Mesendoderm (in vitro differentiated cells): ENCODE measurements at regions not wholly inside any gene's neighbourhood (a gene's known extent, or its start where the extent isn't known, plus 50 kb on each side); places are given as distances from the start of the nearest gene placed in this dataset.
A peak's percentile ranks its signal among the peaks of the same experiment; 100 is the strongest.

Source experiments
- DNase-seq: peaks from one replicate; pipeline ENCODE4 v3.0.0; 2013
- H2AK5ac ChIP-seq: 2 replicates; pipeline ENCODE4 v1.6.1; 2013; ENCODE audit warnings: low read length, inconsistent platforms
- H2BK120ac ChIP-seq: 2 replicates; pipeline ENCODE4 v1.6.1; 2013; ENCODE audit warnings: low read depth, mild to moderate bottlenecking, low read length, moderate library complexity, mixed read lengths
- H2BK15ac ChIP-seq: replicated peaks from 2 replicates; pipeline ENCODE4 v1.6.1; 2013; ENCODE audit warnings: low read depth, mild to moderate bottlenecking, moderate library complexity
- H2BK5ac ChIP-seq: 2 replicates; pipeline ENCODE4 v1.6.1; 2013; ENCODE audit warnings: low read length, inconsistent platforms
- H3K18ac ChIP-seq: 2 replicates; pipeline ENCODE4 v1.6.1; 2013; ENCODE audit warnings: mild to moderate bottlenecking, low read length, mixed read lengths
- H3K23ac ChIP-seq: one replicate; pipeline ENCODE4 v1.6.1; 2013; ENCODE audit warnings: low read length
- H3K27ac ChIP-seq: 2 replicates; pipeline ENCODE4 v1.5.1; 2013; ENCODE audit warnings: low read depth, mild to moderate bottlenecking, inconsistent platforms, low read length, moderate library complexity
- H3K27me3 ChIP-seq: 2 replicates; pipeline ENCODE4 v1.6.1; 2013; ENCODE audit warnings: low read length, control low read depth, mild to moderate bottlenecking, inconsistent platforms; ENCODE audit not compliant: insufficient read depth, poor library complexity
- H3K36me3 ChIP-seq: 2 replicates; pipeline ENCODE4 v1.6.1; 2013; ENCODE audit warnings: low read length, inconsistent platforms; ENCODE audit not compliant: control insufficient read depth, insufficient read depth
- H3K4ac ChIP-seq: one replicate; pipeline ENCODE4 v1.6.1; 2013; ENCODE audit warnings: low read depth, mild to moderate bottlenecking, low read length, moderate library complexity
- H3K4me1 ChIP-seq: 2 replicates; pipeline ENCODE4 v1.6.1; 2013; ENCODE audit warnings: low read depth, low read length, inconsistent platforms; ENCODE audit not compliant: control insufficient read depth
- H3K4me2 ChIP-seq: 2 replicates; pipeline ENCODE4 v1.6.1; 2013; ENCODE audit warnings: low read length
- H3K4me3 ChIP-seq: 2 replicates; pipeline ENCODE4 v1.5.1; 2013; ENCODE audit warnings: mild to moderate bottlenecking, low read length
- H3K56ac ChIP-seq: one replicate; pipeline ENCODE4 v1.6.1; 2013; ENCODE audit warnings: low read length
- H3K79me1 ChIP-seq: 2 replicates; pipeline ENCODE4 v1.6.1; 2013; ENCODE audit warnings: low read length, inconsistent platforms
- H3K79me2 ChIP-seq: 2 replicates; pipeline ENCODE4 v1.6.1; 2013; ENCODE audit warnings: mild to moderate bottlenecking, low read length; ENCODE audit not compliant: control insufficient read depth, insufficient read depth
- H3K9ac ChIP-seq: 2 replicates; pipeline ENCODE4 v1.6.1; 2013; ENCODE audit warnings: low read length, inconsistent platforms
- H4K5ac ChIP-seq: one replicate; pipeline ENCODE4 v1.6.1; 2013; ENCODE audit warnings: low read length
- H4K8ac ChIP-seq: one replicate; pipeline ENCODE4 v1.6.1; 2013; ENCODE audit warnings: low read depth, mild to moderate bottlenecking, control low read depth, low read length, moderate library complexity
- WGBS: extraction: QIAGEN DNeasy Blood & Tissue Kit; methylation state at CpG from one replicate; pipeline ENCODE4 v1.1.7; 2013; ENCODE audit warnings: low lambda C conversion rate, missing lambda C conversion rate; ENCODE audit not compliant: insufficient coverage; ENCODE audit errors: extremely low coverage; 5-methylcytosine and 5-hydroxymethylcytosine counted together

GRCh38 chr16:80114699-80115098, 426.1 kb upstream of the DYNLRB2 start:
- H2BK5ac ChIP-seq, result no peak overlapping the region
- no peak overlapping the region for H3K56ac ChIP-seq
- H4K5ac ChIP-seq, result no peak overlapping the region
- H3K36me3 ChIP-seq, result no peaks in the 10 kb centered on the region
- H2AK5ac ChIP-seq, result no peak overlapping the region
- H2BK120ac ChIP-seq, result no peak overlapping the region
- H3K4me1 ChIP-seq, result peaks cover 2% of the 10 kb centered on the region
- no peaks in the 10 kb centered on the region for H3K79me1 ChIP-seq
- H3K4me3 ChIP-seq, result no peak overlapping the region
- H4K8ac ChIP-seq, result no peak overlapping the region
- no peaks in the 10 kb centered on the region for H3K79me2 ChIP-seq
- no peak overlapping the region for H3K4me2 ChIP-seq
- DNase-seq, result no peak
- no peak overlapping the region for H3K23ac ChIP-seq
- no peak overlapping the region for H3K18ac ChIP-seq
- no peak overlapping the region for H3K27ac ChIP-seq
- H3K27me3 ChIP-seq, result no peaks in the 10 kb centered on the region
- no peak overlapping the region for H2BK15ac ChIP-seq
- no CpG with 5 or more reads among the region's 2 CpGs for WGBS
- no peak overlapping the region for H3K9ac ChIP-seq
- no peak overlapping the region for H3K4ac ChIP-seq

DNA sequence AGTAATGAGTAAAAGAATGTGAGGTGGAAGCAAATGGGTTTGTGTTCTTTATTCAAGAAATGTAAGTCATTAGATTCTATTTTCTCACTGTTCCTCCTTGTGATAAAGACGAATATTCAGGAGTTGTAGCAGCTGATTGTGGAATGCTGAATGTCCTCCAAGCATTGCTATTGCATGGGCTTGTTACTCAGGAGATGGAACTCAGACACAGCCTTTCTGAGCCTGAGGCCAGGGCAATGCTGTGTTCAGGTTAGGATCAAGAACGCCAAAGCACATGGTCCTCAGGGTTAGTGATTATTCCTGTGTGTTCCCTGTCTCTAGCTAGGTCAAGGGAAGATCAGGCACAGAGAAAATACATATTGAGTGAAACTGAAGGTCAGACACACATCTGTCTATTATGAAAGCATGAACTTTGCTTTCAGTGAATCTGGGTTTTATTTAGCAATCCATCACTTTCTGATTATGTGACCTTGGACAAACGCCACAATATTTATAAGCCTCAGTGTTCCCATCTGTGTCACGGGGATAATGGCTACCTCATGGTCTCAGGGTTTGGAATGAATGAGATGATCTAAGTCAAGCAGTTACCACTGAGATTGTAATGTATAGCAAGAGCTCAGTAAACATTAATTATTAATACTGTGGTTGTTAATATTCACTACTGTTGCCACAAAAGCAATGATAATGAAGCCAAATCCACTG, 426.8 kb upstream of the DYNLRB2 start:
- Histone ChIP-seq H3K4me1 (peaks cover 2% of the 10 kb centered on the region), H3K79me1 (no peaks in the 10 kb centered on the region), H3K4ac (no peak overlapping the region), H3K27ac (no peak overlapping the region), H3K79me2 (no peaks in the 10 kb centered on the region), H2BK15ac (no peak overlapping the region), H3K27me3 (no peaks in the 10 kb centered on the region), H3K18ac (no peak overlapping the region), H4K8ac (no peak overlapping the region), H2BK120ac (no peak overlapping the region), H2AK5ac (no peak overlapping the region), H3K36me3 (no peaks in the 10 kb centered on the region), H3K56ac (peak overlapping the region; percentile 56), H3K23ac (no peak overlapping the region), H4K5ac (no peak overlapping the region), H3K9ac (no peak overlapping the region), H3K4me2 (no peak overlapping the region), H3K4me3 (no peak overlapping the region), H2BK5ac (no peak overlapping the region)
- peak; percentile 28 for DNase-seq
- WGBS, result no CpG with 5 or more reads among the region's 4 CpGs

DNA sequence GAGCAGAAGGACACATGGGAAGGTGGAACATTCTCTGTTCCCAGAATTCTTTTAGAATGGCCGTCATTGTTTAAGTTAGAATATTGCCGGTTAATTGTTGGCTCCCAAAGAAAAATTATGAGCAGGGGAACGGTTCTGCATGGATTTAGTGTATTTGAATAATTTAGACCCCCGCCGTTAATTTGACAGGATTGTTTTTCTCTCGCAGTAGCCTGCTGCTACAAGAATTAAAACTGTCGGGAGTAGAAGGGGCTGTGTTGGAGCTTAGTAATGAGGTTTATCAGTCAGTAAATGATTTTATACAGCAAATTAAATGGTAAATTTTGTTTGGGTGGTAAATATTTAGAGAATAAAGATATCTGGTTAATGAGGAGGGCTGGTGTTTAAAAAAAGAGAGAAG, 431.2 kb upstream of the DYNLRB2 start:
- H3K23ac ChIP-seq, result no peak overlapping the region
- H3K56ac ChIP-seq, result no peak overlapping the region
- no peaks in the 10 kb centered on the region for H3K79me2 ChIP-seq
- no peak overlapping the region for H2BK120ac ChIP-seq
- no peak for DNase-seq
- H3K27ac ChIP-seq, result no peak overlapping the region
- no peak overlapping the region for H2AK5ac ChIP-seq
- H3K4me2 ChIP-seq, result no peak overlapping the region
- peaks cover 2% of the 10 kb centered on the region for H3K4me1 ChIP-seq
- no peak overlapping the region for H3K4ac ChIP-seq
- H4K5ac ChIP-seq, result no peak overlapping the region
- H3K18ac ChIP-seq, result no peak overlapping the region
- no CpG with 5 or more reads among the region's 7 CpGs for WGBS
- no peak overlapping the region for H2BK15ac ChIP-seq
- no peaks in the 10 kb centered on the region for H3K27me3 ChIP-seq
- no peaks in the 10 kb centered on the region for H3K79me1 ChIP-seq
- no peak overlapping the region for H3K9ac ChIP-seq
- H4K8ac ChIP-seq, result no peak overlapping the region
- no peaks in the 10 kb centered on the region for H3K36me3 ChIP-seq
- H3K4me3 ChIP-seq, result no peak overlapping the region
- H2BK5ac ChIP-seq, result no peak overlapping the region

DNA sequence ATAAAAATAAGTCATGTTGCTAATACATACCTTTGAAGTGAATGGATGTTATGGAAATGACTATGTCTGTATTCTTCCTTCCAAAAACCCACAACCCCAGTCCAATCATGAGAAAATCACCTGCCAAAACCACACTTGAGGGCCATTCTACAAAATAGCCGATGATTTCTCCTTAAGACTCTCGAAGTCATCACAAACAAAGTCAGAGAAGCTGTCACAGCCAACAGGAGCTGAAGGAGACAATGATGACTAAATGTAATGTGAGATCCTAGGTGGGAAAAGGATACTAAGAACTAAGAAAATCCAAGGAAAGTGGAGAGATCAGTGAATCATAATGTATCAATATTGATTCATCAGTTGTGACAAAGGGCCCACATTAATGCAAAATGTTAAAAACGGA, 432.9 kb upstream of the DYNLRB2 start:
- H4K8ac ChIP-seq, result no peak overlapping the region
- no peak overlapping the region for H3K56ac ChIP-seq
- no peak overlapping the region for H2BK5ac ChIP-seq
- H4K5ac ChIP-seq, result no peak overlapping the region
- H2AK5ac ChIP-seq, result no peak overlapping the region
- no peaks in the 10 kb centered on the region for H3K79me2 ChIP-seq
- H3K36me3 ChIP-seq, result no peaks in the 10 kb centered on the region
- no peak overlapping the region for H3K4me3 ChIP-seq
- H3K4me2 ChIP-seq, result no peak overlapping the region
- WGBS, result no CpG with 5 or more reads among the region's 3 CpGs
- H3K79me1 ChIP-seq, result no peaks in the 10 kb centered on the region
- no peak overlapping the region for H3K27ac ChIP-seq
- DNase-seq, result no peak
- no peak overlapping the region for H3K4ac ChIP-seq
- no peak overlapping the region for H3K18ac ChIP-seq
- H2BK120ac ChIP-seq, result no peak overlapping the region
- H3K27me3 ChIP-seq, result no peaks in the 10 kb centered on the region
- H3K23ac ChIP-seq, result no peak overlapping the region
- no peak overlapping the region for H3K9ac ChIP-seq
- no peak overlapping the region for H2BK15ac ChIP-seq
- H3K4me1 ChIP-seq, result no peaks in the 10 kb centered on the region

GRCh38 chr16:80105751-80106150, 435.0 kb upstream of the DYNLRB2 start:
- Histone ChIP-seq H4K5ac (no peak overlapping the region), H3K79me2 (no peaks in the 10 kb centered on the region), H3K18ac (no peak overlapping the region), H3K9ac (no peak overlapping the region), H3K4me2 (no peak overlapping the region), H2BK15ac (no peak overlapping the region), H3K27ac (no peak overlapping the region), H2BK120ac (no peak overlapping the region), H4K8ac (no peak overlapping the region), H3K79me1 (no peaks in the 10 kb centered on the region), H3K4ac (no peak overlapping the region), H2AK5ac (no peak overlapping the region), H3K27me3 (no peaks in the 10 kb centered on the region), H3K23ac (no peak overlapping the region), H3K36me3 (no peaks in the 10 kb centered on the region), H3K4me1 (no peaks in the 10 kb centered on the region), H2BK5ac (no peak overlapping the region), H3K4me3 (no peak overlapping the region), H3K56ac (no peak overlapping the region)
- DNase-seq, result no peak
- no CpG with 5 or more reads among the region's 1 CpG for WGBS

DNA sequence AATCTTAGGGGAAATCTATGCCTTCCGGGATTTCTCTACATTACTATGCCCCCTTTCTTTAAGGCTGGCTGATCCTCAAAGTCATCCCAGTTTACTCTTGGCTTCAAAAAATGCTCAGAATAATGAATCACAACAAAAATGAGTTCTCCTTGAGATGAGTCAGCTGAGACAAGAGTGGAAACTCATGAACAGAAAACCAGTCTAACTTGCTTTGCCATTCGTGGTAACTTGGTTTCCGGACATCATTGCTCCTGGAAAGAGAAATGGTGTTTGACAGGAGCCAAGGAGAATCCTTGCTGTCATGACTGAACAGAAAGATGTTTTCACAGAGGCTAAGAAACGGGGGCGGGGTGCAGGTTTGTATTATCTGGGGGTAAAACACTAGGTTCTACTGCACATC, 435.6 kb upstream of the DYNLRB2 start:
- Histone ChIP-seq H2AK5ac (no peak overlapping the region), H3K27ac (no peak overlapping the region)

More for the DNA sequence above, 435.6 kb upstream of the DYNLRB2 start:
- Histone ChIP-seq H3K79me1 (no peaks in the 10 kb centered on the region), H4K8ac (no peak overlapping the region), H3K18ac (no peak overlapping the region), H3K4me3 (no peak overlapping the region), H4K5ac (no peak overlapping the region), H3K79me2 (no peaks in the 10 kb centered on the region), H3K9ac (no peak overlapping the region), H3K4me1 (no peaks in the 10 kb centered on the region), H2BK120ac (no peak overlapping the region), H3K4ac (peak overlapping the region; percentile 52), H3K36me3 (no peaks in the 10 kb centered on the region), H3K56ac (no peak overlapping the region), H3K4me2 (no peak overlapping the region), H3K23ac (no peak overlapping the region), H2BK5ac (no peak overlapping the region), H2BK15ac (no peak overlapping the region), H3K27me3 (no peaks in the 10 kb centered on the region)
- WGBS, result no CpG with 5 or more reads among the region's 5 CpGs
- no peak for DNase-seq
